ENCODE measurements at regions not wholly inside any gene's neighbourhood (a gene's known extent, or its start where the extent isn't known, plus 50 kb on each side); places are given as distances from the start of the nearest gene placed in this dataset.

DNA sequence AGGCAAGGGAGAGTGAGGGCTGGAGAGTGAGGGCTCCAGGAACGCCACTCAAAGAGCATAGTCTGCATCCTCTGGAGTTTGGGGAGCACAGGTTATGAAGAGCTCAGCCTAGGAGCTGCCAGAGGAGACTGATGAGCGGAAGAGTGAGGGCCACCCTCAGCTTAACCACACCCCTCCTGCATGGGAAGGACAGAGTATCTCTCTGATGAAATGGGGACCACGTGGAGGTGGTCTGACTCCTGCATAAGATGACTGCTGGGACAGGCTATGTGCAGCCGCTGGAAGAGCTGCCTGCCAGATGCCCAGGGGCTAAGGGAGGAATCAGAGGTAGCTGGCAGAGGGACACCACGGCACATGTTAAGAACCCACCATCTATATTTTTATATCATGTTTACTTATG, 162.9 kb upstream of the POU2AF2 start:
- no peak for TF ChIP-seq TAF1 (IDR thresholded peaks at IDR 0.05; ENCODE audit: low read depth)
- TF ChIP-seq MAX (IDR thresholded peaks at IDR 0.05): no peak
- no peak for TF ChIP-seq YY1 (IDR thresholded peaks at IDR 0.05; ENCODE audit: low read depth)
- TF ChIP-seq EP300 (IDR thresholded peaks at IDR 0.05; ENCODE audit: borderline replicate concordance): no peak

Data from Ishikawa (cell line).